ENCODE measurements at regions not wholly inside any gene's neighbourhood (a gene's known extent, or its start where the extent isn't known, plus 50 kb on each side); places are given as distances from the start of the nearest gene placed in this dataset.

- Histone ChIP-seq H3K79me1 (ENCODE audit: insufficient read depth, low read depth, low read length, poor library complexity, severe bottlenecking) (no peaks in the 10 kb centered on the region), H3K56ac (ENCODE audit: insufficient read length, low read depth, low read length) (no peak overlapping the region), H3K23ac (ENCODE audit: insufficient read length, low read depth, low read length) (no peak overlapping the region), H3T11ph (ENCODE audit: low read length) (no peak overlapping the region), H3K27ac (ENCODE audit: insufficient read length, low read depth, low read length) (no peak overlapping the region), H3K18ac (ENCODE audit: insufficient read length, low read depth, low read length) (no peak overlapping the region), H3K4ac (ENCODE audit: low read depth, low read length) (no peak overlapping the region), H4K91ac (ENCODE audit: insufficient read length, low read depth, low read length) (no peak overlapping the region), H3K23me2 (ENCODE audit: insufficient read length, low read depth, low read length, poor library complexity, severe bottlenecking) (no peaks in the 10 kb centered on the region), H3K4me1 (ENCODE audit: insufficient read depth, low read length) (no peaks in the 10 kb centered on the region), H3K79me2 (ENCODE audit: insufficient read depth, low read length) (no peaks in the 10 kb centered on the region), H2BK20ac (ENCODE audit: low read depth, low read length, poor library complexity, severe bottlenecking) (no peak overlapping the region), H3K9ac (ENCODE audit: extremely low read depth, insufficient read length, low read length) (no peak overlapping the region), H2BK5ac (ENCODE audit: insufficient read length, low read length) (no peak overlapping the region), H2AFZ (ENCODE audit: low read length) (no peak overlapping the region), H3K4me2 (ENCODE audit: insufficient read depth, insufficient read length, low read length) (no peak overlapping the region), H2BK15ac (ENCODE audit: low read depth, low read length) (no peak overlapping the region), H2BK12ac (ENCODE audit: insufficient read length, low read depth, low read length) (no peak overlapping the region), H4K8ac (replicated peaks; ENCODE audit: insufficient read length, low read depth, low read length) (no peak overlapping the region), H2AK5ac (ENCODE audit: insufficient read length, low read length) (no peak overlapping the region), H3K14ac (ENCODE audit: insufficient read depth, low read length) (no peak overlapping the region), H3K9me3 (ENCODE audit: control insufficient read depth, low read depth, low read length) (no peaks in the 10 kb centered on the region), H2BK120ac (ENCODE audit: low read depth, low read length, poor library complexity, severe bottlenecking) (no peak overlapping the region), H3K27me3 (ENCODE audit: insufficient read depth, low read length) (no peaks in the 10 kb centered on the region), H4K5ac (ENCODE audit: insufficient read length, low read depth, low read length) (no peak overlapping the region), H4K20me1 (ENCODE audit: control insufficient read depth, insufficient read depth, insufficient read length) (no peaks in the 10 kb centered on the region)
- no peak for TF ChIP-seq CTCF (conservative IDR thresholded peaks at IDR 0.05)
- WGBS (ENCODE audit: extremely low coverage, insufficient read length, low lambda C conversion rate), result no CpG with 5 or more reads among the region's 3 CpGs
- Mint-ChIP-seq H3K27me3 (ENCODE audit: low read depth) (no peaks in the 10 kb centered on the region), H3K4me3 (no peak overlapping the region), H3K36me3 (ENCODE audit: insufficient read depth in 1 of 3, low read depth in 3 of 3) (no peaks in the 10 kb centered on the region), H3K9me3 (no peaks in the 10 kb centered on the region), H3K27ac (no peak overlapping the region), H3K4me1 (peaks cover 0 to 2% of the 10 kb centered on the region in 2 experiments; a peak in 2 of 4 replicates)
- DNase-seq, result no peak
Observed at GRCh38 chr12:90250766-90251165, 542.1 kb upstream of the ATP2B1 start.

Data from H9 (cell line).